HEK293 (cell line): ENCODE measurements at regions not wholly inside any gene's neighbourhood (a gene's known extent, or its start where the extent isn't known, plus 50 kb on each side); places are given as distances from the start of the nearest gene placed in this dataset.
A peak's percentile ranks its signal among the peaks of the same experiment; 100 is the strongest.

Experiments used
- CTCF ChIA-PET: fragments of 350-600 bp; formaldehyde crosslinking; extraction: SDS; loops from one replicate; lab custom pipeline; 2021; ENCODE audit warnings: antibody characterized with exemption; lab: Yijun Ruan, JAX
- POLR2A ChIA-PET: fragments of 300-600 bp; formaldehyde crosslinking; extraction: SDS; loops from one replicate; lab custom pipeline; 2020; ENCODE audit warnings: antibody characterized with exemption, inconsistent platforms; lab: Yijun Ruan, JAX
- H3K27ac ChIP-seq: fragments of 200-500 bp; sonication (Bioruptor generic); 2 replicates; pipeline ENCODE4 v1.5.1; 2014; ENCODE audit warnings: low read depth, low read length, control low read depth, inconsistent platforms; ENCODE audit errors: extremely low read depth
- H3K36me3 ChIP-seq, 2 experiments: fragments of 200-500 bp in 1 of 2; sonication (Bioruptor generic) in 1 of 2; 1 replicate in 1 of 2; 2 replicates in 1 of 2; pipeline ENCODE4 v1.5.1; 2014 to 2017; ENCODE audit warnings: inconsistent platforms in 2 of 2, low read length in 2 of 2; ENCODE audit not compliant: control insufficient read depth in 2 of 2, insufficient read depth in 1 of 2
- H3K4me1 ChIP-seq: fragments of 200-500 bp; sonication (Bioruptor generic); 2 replicates; pipeline ENCODE4 v1.5.1; 2014; ENCODE audit warnings: mild to moderate bottlenecking, low read length, inconsistent platforms; ENCODE audit not compliant: control insufficient read depth, insufficient read depth
- H3K4me3 ChIP-seq: 2 replicates; pipeline ENCODE4 v1.5.1; 2011; ENCODE audit warnings: low read depth, mild to moderate bottlenecking, control low read depth, low read length, moderate library complexity
- H3K9me3 ChIP-seq: fragments of 200-500 bp; sonication (Bioruptor generic); 2 replicates; pipeline ENCODE4 v1.5.1; 2014; ENCODE audit warnings: low read depth, low read length, inconsistent platforms; ENCODE audit not compliant: control insufficient read depth, insufficient read depth
- GLI4 ChIP-seq: fragments of 450-650 bp; formaldehyde crosslinking; IDR thresholded peaks from 2 replicates; pipeline ENCODE4 v1.5.1; 2016; ENCODE audit warnings: missing biosample characterization, missing genetic modification characterization
- SALL2 ChIP-seq: fragments of 450-650 bp; formaldehyde crosslinking; IDR thresholded peaks from 2 replicates; pipeline ENCODE4 v1.5.0; 2017; ENCODE audit warnings: missing biosample characterization, mild to moderate bottlenecking, missing genetic modification characterization, borderline replicate concordance
- SETDB1 ChIP-seq: IDR thresholded peaks from one replicate; pipeline ENCODE4 v1.6.1; 2017; ENCODE audit warnings: mild to moderate bottlenecking, low read length, moderate library complexity, mixed read lengths; ENCODE audit not compliant: insufficient read length
- ZBTB1 ChIP-seq: fragments of 450-650 bp; formaldehyde crosslinking; IDR thresholded peaks from 2 replicates; pipeline ENCODE4 v1.5.1; 2016; ENCODE audit warnings: missing biosample characterization, missing genetic modification characterization
- ZNF239 ChIP-seq: fragments of 450-650 bp; formaldehyde crosslinking; IDR thresholded peaks from 2 replicates; pipeline ENCODE4 v1.5.1; 2016; ENCODE audit warnings: missing biosample characterization, missing genetic modification characterization
- ZNF26 ChIP-seq: fragments of 450-650 bp; formaldehyde crosslinking; IDR thresholded peaks from 2 replicates; pipeline ENCODE4 v1.5.1; 2016; ENCODE audit warnings: missing biosample characterization, missing genetic modification characterization
- ZNF311 ChIP-seq: fragments of 450-650 bp; formaldehyde crosslinking; IDR thresholded peaks from 2 replicates; pipeline ENCODE4 v1.5.1; 2017; ENCODE audit warnings: missing biosample characterization, missing genetic modification characterization, borderline replicate concordance
- ZNF394 ChIP-seq: fragments of 450-650 bp; formaldehyde crosslinking; IDR thresholded peaks from 2 replicates; pipeline ENCODE4 v1.5.1; 2016; ENCODE audit warnings: missing biosample characterization, missing genetic modification characterization, mild to moderate bottlenecking, moderate library complexity, borderline replicate concordance
- ZNF596 ChIP-seq: fragments of 450-650 bp; IDR thresholded peaks from 2 replicates; pipeline ENCODE4 v1.5.0; 2018; ENCODE audit warnings: missing biosample characterization, mild to moderate bottlenecking, missing genetic modification characterization, moderate library complexity
- ZNF600 ChIP-seq: fragments of 450-650 bp; formaldehyde crosslinking; IDR thresholded peaks from 2 replicates; pipeline ENCODE4 v1.5.1; 2016; ENCODE audit warnings: missing biosample characterization, missing genetic modification characterization
- ZNF76 ChIP-seq: fragments of 450-650 bp; formaldehyde crosslinking; IDR thresholded peaks from 2 replicates; pipeline ENCODE4; 2016; ENCODE audit warnings: low read depth, missing biosample characterization, missing genetic modification characterization, borderline replicate concordance
- ZSCAN16 ChIP-seq: fragments of 450-650 bp; formaldehyde crosslinking; IDR thresholded peaks from 2 replicates; pipeline ENCODE4 v1.5.1; 2016; ENCODE audit warnings: missing biosample characterization, missing genetic modification characterization
- ZSCAN18 ChIP-seq: fragments of 450-650 bp; formaldehyde crosslinking; IDR thresholded peaks from 2 replicates; pipeline ENCODE4 v1.5.1; 2016; ENCODE audit warnings: missing biosample characterization, missing genetic modification characterization
- ZXDB ChIP-seq: fragments of 450-650 bp; formaldehyde crosslinking; IDR thresholded peaks from 2 replicates; pipeline ENCODE4 v1.5.1; 2016; ENCODE audit warnings: missing biosample characterization, missing genetic modification characterization
- TF ChIP-seq, protein P1 (sequence below): fragments of 450-650 bp; formaldehyde crosslinking; IDR thresholded peaks from 2 replicates; pipeline ENCODE4 v1.5.1; 2016; ENCODE audit warnings: missing biosample characterization, missing genetic modification characterization
- TF ChIP-seq, protein P2 (sequence below): fragments of 450-650 bp; formaldehyde crosslinking; IDR thresholded peaks from 2 replicates; pipeline ENCODE4 v1.5.1; 2017; ENCODE audit warnings: missing biosample characterization, missing genetic modification characterization
- TF ChIP-seq, protein P3 (sequence below): fragments of 450-650 bp; formaldehyde crosslinking; IDR thresholded peaks from 2 replicates; pipeline ENCODE4 v1.5.1; 2017; ENCODE audit warnings: missing biosample characterization, missing genetic modification characterization
- TF ChIP-seq, protein P4 (sequence below): fragments of 450-650 bp; formaldehyde crosslinking; IDR thresholded peaks from 2 replicates; pipeline ENCODE4 v1.5.1; 2016; ENCODE audit warnings: missing biosample characterization, missing genetic modification characterization

DNA sequence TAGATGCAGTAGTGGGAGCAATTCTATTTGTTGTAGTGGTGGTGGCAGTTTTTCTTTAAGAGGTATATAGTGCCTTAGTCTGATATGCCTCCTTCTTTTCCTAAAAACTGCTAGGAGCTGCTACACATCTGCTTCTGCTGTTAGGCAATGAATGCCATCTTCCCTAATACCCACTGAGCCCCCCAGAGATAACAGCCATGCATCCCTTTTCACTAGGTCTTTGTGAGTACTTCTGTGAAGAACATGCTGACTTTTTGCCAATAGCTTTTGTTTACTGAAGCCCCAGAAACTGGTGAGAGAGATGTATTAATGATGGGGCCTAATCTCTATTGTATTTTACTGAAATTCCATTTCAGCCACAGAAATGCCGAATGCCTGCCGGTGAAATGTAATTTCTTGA, 92.6 kb upstream of the CHL1 start:
- Histone ChIP-seq H3K9me3 (no peaks in the 10 kb centered on the region), H3K4me1 (peaks cover 10% of the 10 kb centered on the region), H3K36me3 (no peaks in the 10 kb centered on the region), H3K27ac (no peak overlapping the region), H3K4me3 (no peak overlapping the region)
- ChIA-PET POLR2A (no interaction called here), CTCF (no interaction called here)
- TF ChIP-seq ZNF239 (tag by site-specific recombination) (no peak), ZNF76 (tag by site-specific recombination) (no peak)

GRCh38 chr3:105585-105984, 91.0 kb upstream of the CHL1 start:
- no peak overlapping the region for H3K4me3 ChIP-seq
- H3K36me3 ChIP-seq: no peaks in the 10 kb centered on the region
- H3K9me3 ChIP-seq: no peaks in the 10 kb centered on the region
- ChIA-PET POLR2A (no interaction called here), CTCF (no interaction called here)
- no peaks in the 10 kb centered on the region for H3K4me1 ChIP-seq
- TF ChIP-seq, protein P1, sequence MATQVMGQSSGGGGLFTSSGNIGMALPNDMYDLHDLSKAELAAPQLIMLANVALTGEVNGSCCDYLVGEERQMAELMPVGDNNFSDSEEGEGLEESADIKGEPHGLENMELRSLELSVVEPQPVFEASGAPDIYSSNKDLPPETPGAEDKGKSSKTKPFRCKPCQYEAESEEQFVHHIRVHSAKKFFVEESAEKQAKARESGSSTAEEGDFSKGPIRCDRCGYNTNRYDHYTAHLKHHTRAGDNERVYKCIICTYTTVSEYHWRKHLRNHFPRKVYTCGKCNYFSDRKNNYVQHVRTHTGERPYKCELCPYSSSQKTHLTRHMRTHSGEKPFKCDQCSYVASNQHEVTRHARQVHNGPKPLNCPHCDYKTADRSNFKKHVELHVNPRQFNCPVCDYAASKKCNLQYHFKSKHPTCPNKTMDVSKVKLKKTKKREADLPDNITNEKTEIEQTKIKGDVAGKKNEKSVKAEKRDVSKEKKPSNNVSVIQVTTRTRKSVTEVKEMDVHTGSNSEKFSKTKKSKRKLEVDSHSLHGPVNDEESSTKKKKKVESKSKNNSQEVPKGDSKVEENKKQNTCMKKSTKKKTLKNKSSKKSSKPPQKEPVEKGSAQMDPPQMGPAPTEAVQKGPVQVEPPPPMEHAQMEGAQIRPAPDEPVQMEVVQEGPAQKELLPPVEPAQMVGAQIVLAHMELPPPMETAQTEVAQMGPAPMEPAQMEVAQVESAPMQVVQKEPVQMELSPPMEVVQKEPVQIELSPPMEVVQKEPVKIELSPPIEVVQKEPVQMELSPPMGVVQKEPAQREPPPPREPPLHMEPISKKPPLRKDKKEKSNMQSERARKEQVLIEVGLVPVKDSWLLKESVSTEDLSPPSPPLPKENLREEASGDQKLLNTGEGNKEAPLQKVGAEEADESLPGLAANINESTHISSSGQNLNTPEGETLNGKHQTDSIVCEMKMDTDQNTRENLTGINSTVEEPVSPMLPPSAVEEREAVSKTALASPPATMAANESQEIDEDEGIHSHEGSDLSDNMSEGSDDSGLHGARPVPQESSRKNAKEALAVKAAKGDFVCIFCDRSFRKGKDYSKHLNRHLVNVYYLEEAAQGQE (tag by site-specific recombination): peak; percentile 90
- no peak for TF ChIP-seq ZBTB1 (tag by site-specific recombination)
- TF ChIP-seq ZNF26: no peak
- TF ChIP-seq ZNF311 (tag by site-specific recombination): no peak
- TF ChIP-seq, protein P2, sequence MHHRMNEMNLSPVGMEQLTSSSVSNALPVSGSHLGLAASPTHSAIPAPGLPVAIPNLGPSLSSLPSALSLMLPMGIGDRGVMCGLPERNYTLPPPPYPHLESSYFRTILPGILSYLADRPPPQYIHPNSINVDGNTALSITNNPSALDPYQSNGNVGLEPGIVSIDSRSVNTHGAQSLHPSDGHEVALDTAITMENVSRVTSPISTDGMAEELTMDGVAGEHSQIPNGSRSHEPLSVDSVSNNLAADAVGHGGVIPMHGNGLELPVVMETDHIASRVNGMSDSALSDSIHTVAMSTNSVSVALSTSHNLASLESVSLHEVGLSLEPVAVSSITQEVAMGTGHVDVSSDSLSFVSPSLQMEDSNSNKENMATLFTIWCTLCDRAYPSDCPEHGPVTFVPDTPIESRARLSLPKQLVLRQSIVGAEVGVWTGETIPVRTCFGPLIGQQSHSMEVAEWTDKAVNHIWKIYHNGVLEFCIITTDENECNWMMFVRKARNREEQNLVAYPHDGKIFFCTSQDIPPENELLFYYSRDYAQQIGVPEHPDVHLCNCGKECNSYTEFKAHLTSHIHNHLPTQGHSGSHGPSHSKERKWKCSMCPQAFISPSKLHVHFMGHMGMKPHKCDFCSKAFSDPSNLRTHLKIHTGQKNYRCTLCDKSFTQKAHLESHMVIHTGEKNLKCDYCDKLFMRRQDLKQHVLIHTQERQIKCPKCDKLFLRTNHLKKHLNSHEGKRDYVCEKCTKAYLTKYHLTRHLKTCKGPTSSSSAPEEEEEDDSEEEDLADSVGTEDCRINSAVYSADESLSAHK (tag by site-specific recombination): no peak
- TF ChIP-seq, all 188 proteins: peak for 1
- H3K27ac ChIP-seq: no peak overlapping the region

DNA sequence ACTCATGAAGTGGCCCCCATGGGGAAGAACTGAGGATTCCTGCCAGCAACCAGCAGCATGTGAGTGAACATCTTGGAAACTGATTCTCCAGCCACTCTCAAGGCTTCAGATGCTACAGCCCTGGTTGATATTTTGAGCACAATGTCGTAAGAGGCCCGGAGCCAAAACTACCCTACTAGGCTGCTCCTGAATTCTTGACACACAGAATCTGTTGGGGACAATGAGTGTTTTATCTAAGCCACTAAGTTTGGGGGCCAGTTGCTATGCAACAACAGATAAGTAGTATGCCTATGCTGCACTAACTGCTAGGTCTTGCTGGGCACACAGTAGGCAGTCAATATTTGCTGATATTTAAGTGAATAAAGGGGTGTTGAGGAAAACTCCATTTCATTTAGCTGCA, 89.9 kb upstream of the CHL1 start:
- Histone ChIP-seq H3K9me3 (no peaks in the 10 kb centered on the region), H3K4me1 (no peaks in the 10 kb centered on the region), H3K36me3 (no peaks in the 10 kb centered on the region), H3K4me3 (no peak overlapping the region), H3K27ac (no peak overlapping the region)
- ChIA-PET CTCF (no interaction called here), POLR2A (no interaction called here)
- TF ChIP-seq SALL2 (tag by site-specific recombination): no peak
- no peak for TF ChIP-seq ZNF596 (tag by site-specific recombination)
- TF ChIP-seq ZNF600 (tag by site-specific recombination): no peak
- TF ChIP-seq, protein P3, sequence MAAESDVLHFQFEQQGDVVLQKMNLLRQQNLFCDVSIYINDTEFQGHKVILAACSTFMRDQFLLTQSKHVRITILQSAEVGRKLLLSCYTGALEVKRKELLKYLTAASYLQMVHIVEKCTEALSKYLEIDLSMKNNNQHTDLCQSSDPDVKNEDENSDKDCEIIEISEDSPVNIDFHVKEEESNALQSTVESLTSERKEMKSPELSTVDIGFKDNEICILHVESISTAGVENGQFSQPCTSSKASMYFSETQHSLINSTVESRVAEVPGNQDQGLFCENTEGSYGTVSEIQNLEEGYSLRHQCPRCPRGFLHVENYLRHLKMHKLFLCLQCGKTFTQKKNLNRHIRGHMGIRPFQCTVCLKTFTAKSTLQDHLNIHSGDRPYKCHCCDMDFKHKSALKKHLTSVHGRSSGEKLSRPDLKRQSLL (tag by site-specific recombination): no peak
- TF ChIP-seq ZSCAN18 (tag by site-specific recombination): no peak
- TF ChIP-seq SETDB1: no peak
- TF ChIP-seq ZNF394 (tag by site-specific recombination): no peak
- TF ChIP-seq GLI4 (tag by site-specific recombination): no peak
- TF ChIP-seq, protein P4, sequence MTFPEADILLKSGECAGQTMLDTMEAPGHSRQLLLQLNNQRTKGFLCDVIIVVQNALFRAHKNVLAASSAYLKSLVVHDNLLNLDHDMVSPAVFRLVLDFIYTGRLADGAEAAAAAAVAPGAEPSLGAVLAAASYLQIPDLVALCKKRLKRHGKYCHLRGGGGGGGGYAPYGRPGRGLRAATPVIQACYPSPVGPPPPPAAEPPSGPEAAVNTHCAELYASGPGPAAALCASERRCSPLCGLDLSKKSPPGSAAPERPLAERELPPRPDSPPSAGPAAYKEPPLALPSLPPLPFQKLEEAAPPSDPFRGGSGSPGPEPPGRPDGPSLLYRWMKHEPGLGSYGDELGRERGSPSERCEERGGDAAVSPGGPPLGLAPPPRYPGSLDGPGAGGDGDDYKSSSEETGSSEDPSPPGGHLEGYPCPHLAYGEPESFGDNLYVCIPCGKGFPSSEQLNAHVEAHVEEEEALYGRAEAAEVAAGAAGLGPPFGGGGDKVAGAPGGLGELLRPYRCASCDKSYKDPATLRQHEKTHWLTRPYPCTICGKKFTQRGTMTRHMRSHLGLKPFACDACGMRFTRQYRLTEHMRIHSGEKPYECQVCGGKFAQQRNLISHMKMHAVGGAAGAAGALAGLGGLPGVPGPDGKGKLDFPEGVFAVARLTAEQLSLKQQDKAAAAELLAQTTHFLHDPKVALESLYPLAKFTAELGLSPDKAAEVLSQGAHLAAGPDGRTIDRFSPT (tag by site-specific recombination): no peak
- TF ChIP-seq ZSCAN16: no peak
- no peak for TF ChIP-seq ZXDB
